Body of pancreas (tissue), 4 donors: ENCODE measurements at regions not wholly inside any gene's neighbourhood (a gene's known extent, or its start where the extent isn't known, plus 50 kb on each side); places are given as distances from the start of the nearest gene placed in this dataset.

Source experiments
- CTCF ChIP-seq, 7 experiments: fragments of 450-650 bp in 4 of 7; fragments of 200-600 bp in 3 of 7; sonication (generic) in 3 of 7; IDR thresholded peaks; one replicate each; pipeline ENCODE4 v1.5.1; 2016 to 2019; ENCODE audit warnings: antibody characterized with exemption in 7 of 7
- POLR2A ChIP-seq, 3 donors: fragments of 450-650 bp; IDR thresholded peaks; one replicate each; pipeline ENCODE4 v1.6.1; 2016; ENCODE audit warnings: antibody characterized with exemption in 3 of 3, mild to moderate bottlenecking in 2 of 3

GRCh38 chr4:136651932-136652331 is 880.4 kb downstream of the PCDH18 start:
- TF ChIP-seq CTCF (IDR thresholded peaks at IDR 0.05) (no peak), POLR2A (IDR thresholded peaks at IDR 0.05) (no peak)
